Smooth muscle cell (in vitro differentiated cells): ENCODE measurements at regions not wholly inside any gene's neighbourhood (a gene's known extent, or its start where the extent isn't known, plus 50 kb on each side); places are given as distances from the start of the nearest gene placed in this dataset.

Experiments used
- DNase-seq: peaks from one replicate; lab custom pipeline; 2025; ENCODE audit not compliant: unreplicated experiment; lab: John Stamatoyannopoulos, UW
- H2AFZ ChIP-seq: fragments of 200-600 bp; sonication (generic); 2 replicates; pipeline ENCODE4 v1.6.0; 2016; ENCODE audit warnings: antibody characterized with exemption, low read depth, mild to moderate bottlenecking
- H3F3A ChIP-seq: fragments of 200-600 bp; sonication (generic); 2 replicates; pipeline ENCODE4 v1.6.0; 2017; ENCODE audit warnings: antibody characterized with exemption, low read depth
- H3K27ac ChIP-seq: fragments of 200-600 bp; sonication (generic); 2 replicates; pipeline ENCODE4 v1.5.1; 2016; ENCODE audit warnings: low read depth, mild to moderate bottlenecking
- H3K27me3 ChIP-seq: fragments of 200-600 bp; sonication (generic); 2 replicates; pipeline ENCODE4 v1.6.1; 2016; ENCODE audit warnings: low read depth, mild to moderate bottlenecking
- H3K36me3 ChIP-seq: fragments of 200-600 bp; sonication (generic); 2 replicates; pipeline ENCODE4 v1.5.1; 2016; ENCODE audit warnings: low read depth
- H3K4me1 ChIP-seq: fragments of 200-600 bp; sonication (generic); 2 replicates; pipeline ENCODE4 v1.5.1; 2016; ENCODE audit warnings: low read depth
- H3K4me2 ChIP-seq: fragments of 200-600 bp; sonication (generic); 2 replicates; pipeline ENCODE4 v1.6.0; 2016; ENCODE audit warnings: mild to moderate bottlenecking
- H3K4me3 ChIP-seq: fragments of 200-600 bp; sonication (generic); 2 replicates; pipeline ENCODE4 v1.5.1; 2016; ENCODE audit warnings: mild to moderate bottlenecking
- H3K79me2 ChIP-seq: fragments of 200-600 bp; sonication (generic); 2 replicates; pipeline ENCODE4 v1.6.0; 2016; ENCODE audit warnings: low read depth, mild to moderate bottlenecking
- H3K9ac ChIP-seq: fragments of 200-600 bp; sonication (generic); 2 replicates; pipeline ENCODE4 v1.6.0; 2016; ENCODE audit warnings: low read depth
- H3K9me3 ChIP-seq: fragments of 200-600 bp; sonication (generic); replicated peaks from 2 replicates; pipeline ENCODE4 v1.5.1; 2016; ENCODE audit warnings: low read depth
- H4K20me1 ChIP-seq: fragments of 200-600 bp; sonication (generic); 2 replicates; pipeline ENCODE4 v1.6.0; 2016; ENCODE audit warnings: low read depth
- CTCF ChIP-seq: fragments of 200-600 bp; sonication (generic); IDR thresholded peaks from 2 replicates; pipeline ENCODE4 v1.5.1; 2017; ENCODE audit warnings: borderline replicate concordance, mild to moderate bottlenecking, antibody characterized with exemption; ENCODE audit not compliant: insufficient read depth, poor library complexity, severe bottlenecking
- WGBS: methylation state at CpG from one replicate; pipeline ENCODE4 v1.1.7; 2016; ENCODE audit warnings: low lambda C conversion rate; 5-methylcytosine and 5-hydroxymethylcytosine counted together

- H3K27ac ChIP-seq = no peak overlapping the region
- H3F3A ChIP-seq = no peaks in the 10 kb centered on the region
- H3K9ac ChIP-seq = no peak overlapping the region
- H3K79me2 ChIP-seq = no peaks in the 10 kb centered on the region
- H3K9me3 ChIP-seq = no peaks in the 10 kb centered on the region
- no peak for DNase-seq
- H3K4me1 ChIP-seq = peaks cover 5% of the 10 kb centered on the region
- no peak overlapping the region for H2AFZ ChIP-seq
- H3K4me3 ChIP-seq = no peak overlapping the region
- peak overlapping the region; percentile 47 for H3K4me2 ChIP-seq
- TF ChIP-seq CTCF = no peak
- H4K20me1 ChIP-seq = no peaks in the 10 kb centered on the region
- 52% methylated on average over 1 of the region's 1 CpG for WGBS
- H3K27me3 ChIP-seq = no peaks in the 10 kb centered on the region
- no peaks in the 10 kb centered on the region for H3K36me3 ChIP-seq
These were observed 297.6 kb downstream of the CDH7 start for GRCh38 chr18:66048406-66048805.

- H3K36me3 ChIP-seq = no peaks in the 10 kb centered on the region
- H3K27ac ChIP-seq = no peak overlapping the region
- H3F3A ChIP-seq = no peaks in the 10 kb centered on the region
- H3K9me3 ChIP-seq = no peaks in the 10 kb centered on the region
- H3K79me2 ChIP-seq = no peaks in the 10 kb centered on the region
- no peak overlapping the region for H3K4me3 ChIP-seq
- DNase-seq = no peak
- no peaks in the 10 kb centered on the region for H3K27me3 ChIP-seq
- peaks cover 5% of the 10 kb centered on the region for H3K4me1 ChIP-seq
- no peak overlapping the region for H2AFZ ChIP-seq
- H3K4me2 ChIP-seq = no peak overlapping the region
- TF ChIP-seq CTCF = no peak
- H3K9ac ChIP-seq = no peak overlapping the region
- H4K20me1 ChIP-seq = no peaks in the 10 kb centered on the region
- 53% methylated on average over 2 of the region's 2 CpGs for WGBS
These were observed 295.3 kb downstream of the CDH7 start for GRCh38 chr18:66046032-66046602.

GRCh38 chr18:66043009-66043408, 292.2 kb downstream of the CDH7 start:
- Histone ChIP-seq H3K9ac (no peak overlapping the region), H3K27me3 (no peaks in the 10 kb centered on the region), H4K20me1 (no peaks in the 10 kb centered on the region), H3K9me3 (no peaks in the 10 kb centered on the region), H3K36me3 (no peaks in the 10 kb centered on the region), H3F3A (no peaks in the 10 kb centered on the region), H3K4me1 (peaks cover 5% of the 10 kb centered on the region), H3K79me2 (no peaks in the 10 kb centered on the region), H3K27ac (no peak overlapping the region), H3K4me2 (no peak overlapping the region), H3K4me3 (no peak overlapping the region), H2AFZ (no peak overlapping the region)
- TF ChIP-seq CTCF = no peak
- WGBS = 40% methylated on average over 2 of the region's 2 CpGs
- DNase-seq = no peak

- H3K36me3 ChIP-seq = no peaks in the 10 kb centered on the region
- no peak overlapping the region for H3K27ac ChIP-seq
- no peak for TF ChIP-seq CTCF
- H2AFZ ChIP-seq = no peak overlapping the region
- DNase-seq = no peak
- H4K20me1 ChIP-seq = no peaks in the 10 kb centered on the region
- peak overlapping the region; percentile 37 for H3K4me2 ChIP-seq
- no peak overlapping the region for H3K4me3 ChIP-seq
- no peaks in the 10 kb centered on the region for H3K79me2 ChIP-seq
- H3K27me3 ChIP-seq = no peaks in the 10 kb centered on the region
- H3K9ac ChIP-seq = no peak overlapping the region
- no peaks in the 10 kb centered on the region for H3K4me1 ChIP-seq
- 56% methylated on average over 2 of the region's 2 CpGs for WGBS
- no peaks in the 10 kb centered on the region for H3K9me3 ChIP-seq
- no peaks in the 10 kb centered on the region for H3F3A ChIP-seq
These were observed 263.2 kb downstream of the CDH7 start for GRCh38 chr18:66013969-66014368.
